ENCODE measurements at regions not wholly inside any gene's neighbourhood (a gene's known extent, or its start where the extent isn't known, plus 50 kb on each side); places are given as distances from the start of the nearest gene placed in this dataset.

GRCh38 chr5:89036166-89036565 lies 153.2 kb upstream of the MEF2C start:
- no peak for TF ChIP-seq POLR2AphosphoS5 (IDR thresholded peaks at IDR 0.05; ENCODE audit: low read depth, low read length)
- no peak for TF ChIP-seq POLR2A (IDR thresholded peaks at IDR 0.05; ENCODE audit: low read depth, low read length)
- TF ChIP-seq PAX5 (IDR thresholded peaks at IDR 0.05; ENCODE audit: insufficient read depth, low read length, severe bottlenecking) = no peak
- TF ChIP-seq TAF1 (IDR thresholded peaks at IDR 0.05; ENCODE audit: low read depth, low read length) = no peak
- no peak for TF ChIP-seq POU2F2 (IDR thresholded peaks at IDR 0.05; ENCODE audit: low read depth, low read length)
- TF ChIP-seq SPI1 (IDR thresholded peaks at IDR 0.05; ENCODE audit: low read depth, low read length) = no peak
